Panc1 (cell line): ENCODE measurements at regions not wholly inside any gene's neighbourhood (a gene's known extent, or its start where the extent isn't known, plus 50 kb on each side); places are given as distances from the start of the nearest gene placed in this dataset.

ENCODE experiments used
- ATAC-seq: fragments of 200-7000 bp; cut with Tn5 transposase; 2 replicates; pipeline ENCODE4 v1.9.1; 2020; ENCODE audit warnings: mild to moderate bottlenecking, moderate library complexity
- BruUV-seq: library from RNA; stranded (reverse); fragments of 400-500 nt; replicated peaks from 2 replicates; lab custom pipeline; 2021; lab: Mats Ljungman, UMichigan
- CTCF ChIA-PET: fragments of 300-600 bp; sonication (Branson Sonifier 250); formaldehyde crosslinking; loops from one replicate; lab custom pipeline; 2022; ENCODE audit warnings: antibody characterized with exemption; lab: Charles Lee
- POLR2A ChIA-PET: fragments of 300-600 bp; sonication (Branson Sonifier 250); formaldehyde crosslinking; loops from one replicate; lab custom pipeline; 2022; ENCODE audit warnings: antibody characterized with exemption; lab: Charles Lee
- DNase-seq: peaks from one replicate; pipeline ENCODE4 v3.0.0-alpha.2; 2010; ENCODE audit warnings: low read depth, low spot score
- H3K27ac ChIP-seq: 2 replicates; pipeline ENCODE4 v1.5.1; 2011; ENCODE audit warnings: mild to moderate bottlenecking, low read length, inconsistent platforms
- H3K27me3 ChIP-seq: fragments of 200-500 bp; sonication (Bioruptor generic); 2 replicates; pipeline ENCODE4 v1.6.0; 2014; ENCODE audit warnings: low read length, inconsistent platforms; ENCODE audit not compliant: control insufficient read depth, insufficient read depth
- H3K36me3 ChIP-seq: fragments of 200-500 bp; sonication (Bioruptor generic); 2 replicates; pipeline ENCODE4 v1.5.1; 2014; ENCODE audit warnings: inconsistent platforms, mild to moderate bottlenecking, low read length, moderate library complexity; ENCODE audit not compliant: control insufficient read depth, insufficient read depth
- H3K4me1 ChIP-seq: 2 replicates; pipeline ENCODE4 v1.5.1; 2011; ENCODE audit warnings: inconsistent platforms, mild to moderate bottlenecking, low read length, moderate library complexity; ENCODE audit not compliant: control insufficient read depth, insufficient read depth
- H3K4me3 ChIP-seq, 2 experiments: 2 replicates each; pipeline ENCODE4 v1.5.1; 2011 to 2012; ENCODE audit warnings: low read depth in 2 of 2, low read length in 2 of 2, mild to moderate bottlenecking in 2 of 2, inconsistent platforms in 1 of 2, moderate library complexity in 1 of 2
- H3K9me3 ChIP-seq: fragments of 200-500 bp; sonication (Bioruptor generic); 2 replicates; pipeline ENCODE4 v1.5.1; 2014; ENCODE audit warnings: low read depth, mild to moderate bottlenecking, inconsistent platforms, low read length, moderate library complexity; ENCODE audit not compliant: control insufficient read depth, insufficient read depth
- POLR2AphosphoS5 ChIP-seq: IDR thresholded peaks from 2 replicates; pipeline ENCODE4 v1.6.1; 2012; ENCODE audit warnings: mild to moderate bottlenecking, low read depth, low read length, moderate library complexity
- SIN3A ChIP-seq: IDR thresholded peaks from 2 replicates; pipeline ENCODE4 v1.6.1; 2012; ENCODE audit warnings: low read depth, mild to moderate bottlenecking, low read length, moderate library complexity, borderline replicate concordance; ENCODE audit not compliant: insufficient read depth
- TCF7L2 ChIP-seq: IDR thresholded peaks from 2 replicates; pipeline ENCODE4 v1.6.1; 2011; ENCODE audit warnings: mild to moderate bottlenecking, low read depth, low read length, inconsistent platforms
- in situ Hi-C: cut with HindIII; loops from 2 replicates; pipeline ENCODE4 v1.10.0; 2016; ENCODE audit warnings: low sequenced_read_pairs, low pct_unique_long_range_greater_than_20kb
- intact Hi-C: fragments of 100-400 bp; cut with micrococcal nuclease; formaldehyde crosslinking; loops from one replicate; pipeline ENCODE4 v1.10.0; 2022; ENCODE audit not compliant: unreplicated experiment
- TF ChIP-seq, protein P1 (sequence below): fragments of 450-650 bp; IDR thresholded peaks from 2 replicates; pipeline ENCODE4 v1.5.1; 2017; ENCODE audit warnings: mild to moderate bottlenecking
- TF ChIP-seq, protein P2 (sequence below), 2 experiments: IDR thresholded peaks; 2 replicates each; pipeline ENCODE4 v1.6.1; 2011 to 2012; ENCODE audit warnings: low read depth in 2 of 2, control low read depth in 1 of 2, low read length in 1 of 2, mild to moderate bottlenecking in 1 of 2, moderate library complexity in 1 of 2; ENCODE audit not compliant: insufficient read depth in 1 of 2

DNA sequence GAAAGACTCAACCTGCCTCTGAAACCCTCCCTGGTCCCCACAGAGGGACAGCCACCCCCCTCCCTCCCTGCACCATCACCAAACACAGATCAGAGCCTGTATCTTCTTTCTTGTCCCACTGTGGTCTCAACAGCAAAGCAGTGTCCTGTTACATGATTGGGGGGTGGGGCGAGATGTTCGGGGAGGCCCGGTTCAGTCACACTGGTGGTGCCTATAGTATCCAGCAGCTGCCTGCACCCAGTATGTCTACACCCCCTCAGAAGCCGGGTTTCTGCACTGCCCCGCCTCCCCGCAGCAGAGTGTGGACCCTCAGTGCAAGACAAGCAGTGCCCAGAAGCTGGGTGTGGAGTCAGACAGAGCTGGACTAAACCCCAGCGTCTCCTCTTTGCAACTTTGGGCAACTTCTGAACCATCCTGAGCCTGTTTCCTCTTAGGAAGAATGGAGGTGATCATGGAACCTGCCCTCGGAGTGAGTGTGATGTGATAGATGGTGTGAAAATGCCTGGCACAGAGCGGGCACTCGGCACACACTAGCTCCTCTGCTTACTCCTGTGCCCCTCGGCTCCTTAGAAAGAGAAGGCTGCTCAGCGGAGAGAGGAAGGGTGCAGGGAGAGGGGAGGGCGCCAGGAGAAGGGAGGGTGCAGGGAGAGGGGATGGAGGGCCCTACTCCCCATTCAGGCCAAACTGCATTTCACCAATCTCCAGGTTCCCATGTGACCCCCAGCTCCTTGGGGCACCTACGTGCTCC, 84.0 kb upstream of the TNRC6C start:
- in situ Hi-C loops, result no loop called here
- Histone ChIP-seq H3K4me3 (no peak overlapping the region), H3K9me3 (peaks cover 7% of the 10 kb centered on the region; the same call in 1 of the 2 replicates), H3K4me1 (no peaks in the 10 kb centered on the region), H3K27me3 (no peaks in the 10 kb centered on the region; the same call in 1 of the 2 replicates), H3K27ac (no peak overlapping the region), H3K36me3 (no peaks in the 10 kb centered on the region)
- no TSS peak for BruUV-seq
- ChIA-PET CTCF (no interaction called here), POLR2A (no interaction called here)
- TF ChIP-seq SIN3A (no peak), POLR2AphosphoS5 (no peak), TCF7L2 (no peak)
- TF ChIP-seq, protein P1, sequence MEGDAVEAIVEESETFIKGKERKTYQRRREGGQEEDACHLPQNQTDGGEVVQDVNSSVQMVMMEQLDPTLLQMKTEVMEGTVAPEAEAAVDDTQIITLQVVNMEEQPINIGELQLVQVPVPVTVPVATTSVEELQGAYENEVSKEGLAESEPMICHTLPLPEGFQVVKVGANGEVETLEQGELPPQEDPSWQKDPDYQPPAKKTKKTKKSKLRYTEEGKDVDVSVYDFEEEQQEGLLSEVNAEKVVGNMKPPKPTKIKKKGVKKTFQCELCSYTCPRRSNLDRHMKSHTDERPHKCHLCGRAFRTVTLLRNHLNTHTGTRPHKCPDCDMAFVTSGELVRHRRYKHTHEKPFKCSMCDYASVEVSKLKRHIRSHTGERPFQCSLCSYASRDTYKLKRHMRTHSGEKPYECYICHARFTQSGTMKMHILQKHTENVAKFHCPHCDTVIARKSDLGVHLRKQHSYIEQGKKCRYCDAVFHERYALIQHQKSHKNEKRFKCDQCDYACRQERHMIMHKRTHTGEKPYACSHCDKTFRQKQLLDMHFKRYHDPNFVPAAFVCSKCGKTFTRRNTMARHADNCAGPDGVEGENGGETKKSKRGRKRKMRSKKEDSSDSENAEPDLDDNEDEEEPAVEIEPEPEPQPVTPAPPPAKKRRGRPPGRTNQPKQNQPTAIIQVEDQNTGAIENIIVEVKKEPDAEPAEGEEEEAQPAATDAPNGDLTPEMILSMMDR, result no peak
- TF ChIP-seq, protein P2, sequence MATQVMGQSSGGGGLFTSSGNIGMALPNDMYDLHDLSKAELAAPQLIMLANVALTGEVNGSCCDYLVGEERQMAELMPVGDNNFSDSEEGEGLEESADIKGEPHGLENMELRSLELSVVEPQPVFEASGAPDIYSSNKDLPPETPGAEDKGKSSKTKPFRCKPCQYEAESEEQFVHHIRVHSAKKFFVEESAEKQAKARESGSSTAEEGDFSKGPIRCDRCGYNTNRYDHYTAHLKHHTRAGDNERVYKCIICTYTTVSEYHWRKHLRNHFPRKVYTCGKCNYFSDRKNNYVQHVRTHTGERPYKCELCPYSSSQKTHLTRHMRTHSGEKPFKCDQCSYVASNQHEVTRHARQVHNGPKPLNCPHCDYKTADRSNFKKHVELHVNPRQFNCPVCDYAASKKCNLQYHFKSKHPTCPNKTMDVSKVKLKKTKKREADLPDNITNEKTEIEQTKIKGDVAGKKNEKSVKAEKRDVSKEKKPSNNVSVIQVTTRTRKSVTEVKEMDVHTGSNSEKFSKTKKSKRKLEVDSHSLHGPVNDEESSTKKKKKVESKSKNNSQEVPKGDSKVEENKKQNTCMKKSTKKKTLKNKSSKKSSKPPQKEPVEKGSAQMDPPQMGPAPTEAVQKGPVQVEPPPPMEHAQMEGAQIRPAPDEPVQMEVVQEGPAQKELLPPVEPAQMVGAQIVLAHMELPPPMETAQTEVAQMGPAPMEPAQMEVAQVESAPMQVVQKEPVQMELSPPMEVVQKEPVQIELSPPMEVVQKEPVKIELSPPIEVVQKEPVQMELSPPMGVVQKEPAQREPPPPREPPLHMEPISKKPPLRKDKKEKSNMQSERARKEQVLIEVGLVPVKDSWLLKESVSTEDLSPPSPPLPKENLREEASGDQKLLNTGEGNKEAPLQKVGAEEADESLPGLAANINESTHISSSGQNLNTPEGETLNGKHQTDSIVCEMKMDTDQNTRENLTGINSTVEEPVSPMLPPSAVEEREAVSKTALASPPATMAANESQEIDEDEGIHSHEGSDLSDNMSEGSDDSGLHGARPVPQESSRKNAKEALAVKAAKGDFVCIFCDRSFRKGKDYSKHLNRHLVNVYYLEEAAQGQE (IDR thresholded peaks at IDR 0.05; ENCODE audit: insufficient read depth in 1 of 2, low read depth in 2 of 2, low read length in 1 of 2), result no peak
- ATAC-seq (no peak), DNase-seq (no peak)
- intact Hi-C loops, result no loop called here

DNA sequence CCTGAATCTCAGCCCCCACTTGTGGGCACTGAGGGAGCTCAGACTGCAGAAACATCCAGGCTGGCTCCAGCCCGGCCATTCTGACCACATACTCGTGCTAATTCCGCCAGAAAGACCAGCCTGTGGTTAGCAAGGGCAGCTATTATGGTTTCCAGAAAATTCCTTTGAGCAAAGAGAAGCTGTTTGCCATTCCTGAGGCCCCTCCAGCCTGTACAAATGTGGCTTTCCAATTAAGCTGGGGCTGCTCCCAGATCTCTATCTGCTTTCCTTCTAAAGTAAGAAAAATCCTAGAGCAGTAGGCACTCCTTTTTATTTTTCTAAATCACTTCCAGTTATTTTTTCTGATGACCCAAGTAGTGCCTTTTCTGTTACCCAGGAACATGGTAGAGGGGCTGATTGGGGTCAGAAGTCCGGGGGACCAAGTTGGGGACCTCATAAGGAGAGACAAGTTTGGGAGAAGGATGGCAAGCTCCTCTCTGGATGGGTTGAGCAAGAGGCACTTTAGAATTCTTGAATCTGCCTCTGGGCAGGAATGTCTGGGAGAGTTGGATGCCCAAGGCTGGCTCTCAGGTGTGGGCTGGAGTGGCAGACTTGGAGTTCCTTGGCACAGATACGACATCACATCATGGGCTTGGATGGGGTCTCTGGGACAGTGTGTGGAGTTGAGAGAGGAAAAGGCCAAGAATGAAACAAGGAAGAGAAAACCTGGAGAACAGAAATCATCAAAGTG, 83.3 kb upstream of the TNRC6C start:
- H3K4me1 ChIP-seq, result no peaks in the 10 kb centered on the region
- no peak overlapping the region for H3K4me3 ChIP-seq
- no peak overlapping the region for H3K27ac ChIP-seq
- ATAC-seq, result no peak
- peaks cover 7% of the 10 kb centered on the region; the same call in 1 of the 2 replicates for H3K9me3 ChIP-seq
- BruUV-seq, result no TSS peak
- ChIA-PET POLR2A (no interaction called here), CTCF (no interaction called here)
- H3K36me3 ChIP-seq, result no peaks in the 10 kb centered on the region
- H3K27me3 ChIP-seq, result no peaks in the 10 kb centered on the region; the same call in 1 of the 2 replicates
- intact Hi-C loops (no loop called here), in situ Hi-C loops (no loop called here)
- TF ChIP-seq, protein P2 (IDR thresholded peaks at IDR 0.05; ENCODE audit: insufficient read depth in 1 of 2, low read depth in 2 of 2, low read length in 1 of 2), result no peak
- TF ChIP-seq, protein P1, result no peak
- TF ChIP-seq SIN3A, result no peak
- no peak for DNase-seq
